NCI-H1417 treated with DMSO at 0.1 percent for 48 hours (cell line): ENCODE measurements at regions not wholly inside any gene's neighbourhood (a gene's known extent, or its start where the extent isn't known, plus 50 kb on each side); places are given as distances from the start of the nearest gene placed in this dataset.
"Not testable (repeated sequence)": the region's sequence is repeated elsewhere in the genome, so short reads cannot be mapped to it uniquely, and the experiment has no call there.

ENCODE experiments used
- DNase-seq: peaks from one replicate; lab custom pipeline; 2025; lab: John Stamatoyannopoulos, UW

GRCh38 chrX:121649417-121649816 is 602.0 kb downstream of the GLUD2 start:
- no peak for DNase-seq

DNA sequence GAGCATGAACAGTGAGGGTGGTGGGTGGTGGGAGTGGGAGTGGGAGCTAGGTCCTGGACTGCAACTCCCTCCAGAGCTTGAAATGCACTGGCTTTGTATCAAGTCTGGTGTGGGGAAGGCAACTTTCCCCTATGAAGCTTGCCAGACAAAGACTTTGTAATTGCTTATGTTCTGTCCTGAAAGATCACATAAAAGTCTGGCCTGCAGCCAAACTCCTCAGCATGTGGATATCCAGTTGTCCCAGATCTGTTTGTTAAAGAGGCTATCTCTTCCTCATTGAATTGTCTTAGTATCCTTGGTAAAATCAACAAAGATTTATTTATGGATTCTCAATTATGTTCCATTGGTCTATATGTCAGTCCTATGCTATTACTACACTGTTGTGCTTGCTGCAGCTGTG is 607.9 kb downstream of the GLUD2 start:
- DNase-seq = no peak

DNA sequence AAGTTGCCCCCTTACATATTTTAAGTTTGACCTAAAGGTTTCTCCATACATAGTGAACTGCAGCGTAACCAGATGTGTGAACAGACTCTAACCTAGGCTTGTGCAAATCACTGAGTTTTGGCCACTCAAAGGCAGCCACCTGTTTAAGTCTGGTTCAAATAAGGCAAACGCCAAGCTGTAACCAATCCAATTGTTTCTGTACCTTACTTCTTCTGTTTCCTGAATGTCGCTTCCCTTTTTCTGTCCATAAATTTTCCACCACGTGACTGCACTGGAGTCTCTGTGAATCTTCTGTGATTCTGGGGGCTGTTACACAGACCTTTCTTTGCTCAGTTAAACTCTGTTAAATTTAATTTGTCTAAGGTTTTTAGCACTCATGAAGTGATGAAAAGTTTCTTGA is 618.8 kb downstream of the GLUD2 start:
- no peak for DNase-seq

DNA sequence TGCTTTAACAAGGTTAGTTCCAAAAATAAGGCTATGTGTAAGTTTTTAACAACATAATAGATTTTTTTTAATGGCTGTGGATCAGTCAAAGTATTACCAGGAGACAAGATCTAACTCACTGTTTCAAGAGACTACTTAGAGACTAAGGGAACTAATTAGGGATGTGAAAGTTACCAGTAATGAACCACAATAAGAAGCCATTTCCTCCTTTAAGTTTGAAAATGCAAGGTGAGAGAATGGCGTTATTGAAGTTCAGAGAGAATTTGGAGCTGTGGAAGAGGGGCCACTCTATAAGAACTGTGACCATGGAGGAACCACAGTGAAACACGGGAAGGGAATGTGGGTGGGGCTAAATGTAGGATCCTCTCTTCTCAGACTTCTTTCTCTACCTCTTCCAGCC is 624.2 kb downstream of the GLUD2 start:
- no peak for DNase-seq

GRCh38 chrX:121709236-121709635 is 661.8 kb downstream of the GLUD2 start:
- DNase-seq = not testable (repeated sequence)

DNA sequence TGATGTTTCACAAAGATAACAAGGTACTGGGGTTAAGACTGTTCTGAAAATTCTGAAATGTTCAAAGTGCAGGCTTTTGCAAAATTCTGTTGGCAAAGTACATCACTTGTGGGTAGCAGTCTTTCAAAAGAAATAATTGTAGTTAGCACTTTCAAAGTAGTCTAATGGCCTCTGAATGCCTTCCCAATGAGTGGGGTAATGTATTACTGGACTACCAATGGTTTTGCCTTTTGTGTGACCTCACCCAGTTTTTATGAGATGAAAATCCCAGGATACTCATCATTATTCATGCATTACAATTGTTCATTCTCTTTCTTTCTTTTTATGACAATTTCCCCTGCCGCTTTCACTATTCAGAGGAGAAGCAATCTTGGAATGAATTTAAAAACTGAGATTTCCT is 686.1 kb downstream of the GLUD2 start:
- no peak for DNase-seq

DNA sequence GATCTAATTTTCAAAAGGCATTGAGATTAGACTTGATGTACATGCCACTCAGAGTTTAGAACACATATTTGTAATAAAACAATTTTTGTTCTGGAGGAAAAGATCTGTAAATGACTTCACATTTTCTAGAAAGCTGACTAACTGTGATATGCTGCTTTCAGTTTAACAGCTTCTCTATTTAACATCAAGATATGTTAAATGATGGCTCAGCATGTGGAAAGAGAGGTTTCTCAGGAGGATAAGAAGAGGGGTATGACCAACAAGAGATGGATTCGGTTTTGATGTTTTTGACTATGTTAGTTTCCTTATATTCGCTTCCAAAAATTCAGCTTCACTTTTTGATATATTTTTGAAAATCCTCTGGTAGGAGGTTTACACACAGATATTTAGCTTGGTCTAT is 698.7 kb downstream of the GLUD2 start:
- DNase-seq = no peak

DNA sequence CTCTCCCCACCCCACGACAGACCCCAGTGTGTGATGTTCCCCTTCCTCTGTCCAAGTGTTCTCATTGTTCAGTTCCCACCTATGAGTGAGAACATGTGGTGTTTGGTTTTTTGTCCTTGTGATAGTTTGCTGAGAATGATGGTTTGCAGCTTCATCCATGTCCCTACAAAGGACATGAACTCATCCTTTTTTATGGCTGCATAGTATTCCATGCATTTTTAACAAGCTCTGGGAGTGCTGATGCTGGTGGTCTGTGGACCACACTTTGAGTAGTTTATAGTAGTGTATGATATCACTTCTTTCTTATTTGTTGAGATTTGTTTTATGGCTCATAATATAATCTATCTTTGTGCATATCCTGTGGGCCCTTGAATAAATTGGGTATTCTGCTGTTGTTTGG is 706.2 kb downstream of the GLUD2 start:
- DNase-seq = not testable (repeated sequence)

DNA sequence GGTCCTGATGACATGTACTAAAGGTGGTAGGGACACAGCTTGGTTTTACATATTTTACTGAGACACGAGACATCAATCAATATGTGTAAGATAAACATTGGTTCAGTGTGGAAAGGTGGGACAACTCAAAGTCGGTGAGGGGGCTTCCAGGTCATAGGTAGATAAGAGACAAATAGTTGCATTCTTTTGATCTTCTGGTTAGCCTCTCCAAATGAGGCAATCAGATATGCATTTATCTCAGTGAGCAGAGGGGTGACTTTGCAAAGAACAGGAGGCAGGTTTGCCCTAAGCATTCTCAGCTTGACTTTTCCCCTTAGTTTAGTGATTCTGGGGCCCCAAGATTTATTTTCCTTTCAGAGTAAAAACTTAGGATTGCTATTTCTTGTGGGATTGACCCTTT is 706.9 kb downstream of the GLUD2 start:
- DNase-seq = no peak

DNA sequence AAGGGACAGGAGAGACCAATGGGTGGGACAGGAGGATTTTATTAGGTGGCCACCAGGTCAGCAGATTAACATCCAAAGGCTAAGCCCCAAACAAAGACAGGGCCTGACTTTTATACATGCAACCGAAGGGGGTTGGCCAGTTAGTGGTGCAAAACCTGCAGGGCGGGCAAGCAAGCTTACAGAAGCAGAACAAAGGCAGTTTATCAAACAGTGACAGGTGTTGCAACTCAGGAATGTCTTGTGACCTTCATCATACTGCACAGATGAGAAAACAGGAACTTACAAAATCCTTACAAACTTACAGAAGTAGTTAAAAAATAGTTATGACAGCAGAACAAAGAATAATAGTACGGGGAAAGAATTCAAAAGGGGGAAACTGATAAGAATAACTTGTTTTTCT is 708.1 kb downstream of the GLUD2 start:
- no peak for DNase-seq

GRCh38 chrX:121761845-121762244 is 714.4 kb downstream of the GLUD2 start:
- no peak for DNase-seq

DNA sequence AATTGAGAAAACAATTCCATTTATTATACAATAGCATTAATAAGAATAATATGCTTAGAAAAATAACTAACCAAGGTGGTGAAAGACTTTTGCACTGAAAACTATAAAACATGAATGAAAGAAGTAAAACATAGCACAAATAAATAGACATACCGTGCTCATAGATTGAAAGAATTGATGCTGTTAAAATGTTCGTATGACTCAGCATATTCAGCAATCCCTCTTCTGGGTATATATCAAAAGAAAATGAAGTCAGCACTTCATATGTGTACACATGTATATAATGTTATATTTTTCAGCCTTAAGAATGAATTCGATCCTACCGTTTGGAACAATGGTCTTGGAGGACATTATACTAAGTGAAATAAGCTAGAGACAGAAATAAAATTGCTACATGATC is 716.3 kb downstream of the GLUD2 start:
- DNase-seq = no peak

DNA sequence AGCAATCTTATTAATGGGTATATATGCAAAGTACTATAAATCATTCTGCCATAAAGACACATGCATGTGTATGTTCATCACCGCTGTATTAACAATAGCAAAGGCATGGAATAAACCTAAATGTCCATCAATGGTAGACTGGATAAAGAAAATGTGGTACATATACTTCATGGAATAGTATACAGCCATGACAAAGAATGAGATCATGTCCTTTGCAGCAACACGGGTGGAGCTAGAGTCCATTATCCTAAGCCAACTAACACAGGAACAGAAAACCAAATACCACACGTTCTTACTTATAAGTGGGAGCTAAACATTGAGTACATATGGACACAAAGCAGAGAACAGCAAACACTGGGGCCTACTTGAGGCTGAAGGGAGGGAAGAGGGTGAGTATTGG is 720.8 kb downstream of the GLUD2 start:
- not testable (repeated sequence) for DNase-seq

- DNase-seq = no peak
Measured at GRCh38 chrX:121781991-121782390, 734.6 kb downstream of the GLUD2 start.

- DNase-seq = no peak
Measured at GRCh38 chrX:121782544-121782943, 735.1 kb downstream of the GLUD2 start.

DNA sequence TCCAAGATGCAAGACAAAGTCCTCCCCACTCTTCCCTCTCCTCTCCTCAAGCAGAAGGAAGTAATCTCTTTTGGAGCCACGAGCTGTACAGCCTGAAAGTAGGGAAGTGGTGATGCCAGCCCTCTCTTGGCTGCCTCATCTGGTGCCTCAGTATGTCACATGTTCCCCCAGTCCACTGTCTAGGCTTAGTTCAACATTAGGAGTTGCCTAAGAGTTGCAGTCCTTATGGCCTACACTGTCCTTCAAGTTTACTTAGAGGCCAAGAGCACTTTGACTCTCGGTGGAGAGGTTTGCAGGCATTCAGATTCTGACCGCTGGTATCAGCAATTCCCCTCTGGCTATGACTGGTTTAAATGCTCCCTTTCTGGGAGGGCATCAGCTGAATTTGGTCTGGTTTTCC is 735.6 kb downstream of the GLUD2 start:
- DNase-seq = no peak

- DNase-seq = no peak
Measured at GRCh38 chrX:121802881-121803412, 755.5 kb downstream of the GLUD2 start.

GRCh38 chrX:121823406-121823805 is 776.0 kb downstream of the GLUD2 start:
- no peak for DNase-seq

DNA sequence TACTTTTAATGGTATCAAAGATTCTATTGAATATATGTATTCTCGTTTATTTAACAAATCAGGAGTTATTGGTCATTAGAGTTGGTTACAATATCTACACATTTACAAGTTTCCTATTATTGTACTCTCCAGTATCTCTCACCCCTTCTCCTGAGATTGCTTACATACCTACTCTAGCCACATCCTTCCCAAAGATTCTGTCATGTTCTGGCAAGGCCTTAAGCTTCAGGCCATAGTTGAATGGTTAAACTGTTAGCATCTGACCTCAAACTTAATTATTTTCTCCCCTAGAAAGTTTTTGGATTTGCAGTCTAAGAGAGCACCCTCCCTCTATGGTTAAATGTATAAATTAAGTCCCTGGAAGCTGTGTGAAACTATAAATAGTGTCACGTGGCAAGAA is 784.2 kb downstream of the GLUD2 start:
- no peak for DNase-seq

DNA sequence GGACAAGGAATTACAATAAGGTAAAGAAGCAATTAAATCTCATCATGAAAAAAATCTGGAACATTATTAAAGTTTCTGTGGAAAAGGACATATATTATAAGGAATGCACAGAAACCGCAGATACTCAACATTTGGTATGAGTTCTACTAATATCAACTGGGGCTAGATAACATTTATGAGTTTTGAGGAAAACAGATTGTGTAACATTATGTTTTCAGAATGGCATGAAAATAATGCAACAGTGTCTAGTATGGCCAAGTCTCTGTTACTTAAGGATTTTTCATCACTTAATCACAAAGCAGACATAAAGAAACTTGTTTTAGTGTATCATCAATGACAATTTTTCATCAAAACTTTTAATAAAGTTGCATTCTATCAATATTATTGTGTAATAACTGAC is 785.0 kb downstream of the GLUD2 start:
- no peak for DNase-seq

GRCh38 chrX:121836000-121836399 is 788.6 kb downstream of the GLUD2 start:
- DNase-seq = no peak

GRCh38 chrX:121851033-121851432 is 803.6 kb downstream of the GLUD2 start:
- no peak for DNase-seq

- DNase-seq = no peak
Measured at GRCh38 chrX:121853762-121854613, 806.6 kb downstream of the GLUD2 start.

- no peak for DNase-seq
Measured at GRCh38 chrX:121854614-121854911, 807.2 kb downstream of the GLUD2 start.
